ENCODE measurements at regions not wholly inside any gene's neighbourhood (a gene's known extent, or its start where the extent isn't known, plus 50 kb on each side); places are given as distances from the start of the nearest gene placed in this dataset.

GRCh38 chr13:70938462-70938861 is 830.2 kb upstream of the KLHL1 start:
- Mint-ChIP-seq H3K36me3 (ENCODE audit: unreplicated experiment) (no peaks in the 10 kb centered on the region), H3K9me3 (ENCODE audit: unreplicated experiment) (no peaks in the 10 kb centered on the region), H3K27ac (ENCODE audit: unreplicated experiment) (no peak overlapping the region), H3K4me3 (ENCODE audit: unreplicated experiment) (no peak overlapping the region), H3K4me1 (ENCODE audit: low read depth, unreplicated experiment) (peaks cover 6% of the 10 kb centered on the region), H3K27me3 (ENCODE audit: unreplicated experiment) (peaks cover 2% of the 10 kb centered on the region)
- no peak for TF ChIP-seq CTCF (IDR thresholded peaks at IDR 0.05; ENCODE audit: partially characterized antibody, unreplicated experiment)
- DNase-seq = no peak

GRCh38 chr13:70932511-70932910 is 824.3 kb upstream of the KLHL1 start:
- no peaks in the 10 kb centered on the region for H3K4me1 Mint-ChIP-seq (ENCODE audit: low read depth, unreplicated experiment)
- DNase-seq = no peak
- H3K9me3 Mint-ChIP-seq (ENCODE audit: unreplicated experiment) = no peaks in the 10 kb centered on the region

GRCh38 chr13:70923863-70924752 is 815.9 kb upstream of the KLHL1 start:
- Mint-ChIP-seq H3K4me1 (ENCODE audit: low read depth, unreplicated experiment) (no peaks in the 10 kb centered on the region), H3K27ac (ENCODE audit: unreplicated experiment) (no peak overlapping the region), H3K9me3 (ENCODE audit: unreplicated experiment) (no peaks in the 10 kb centered on the region), H3K36me3 (ENCODE audit: unreplicated experiment) (no peaks in the 10 kb centered on the region), H3K27me3 (ENCODE audit: unreplicated experiment) (peaks cover 2% of the 10 kb centered on the region), H3K4me3 (ENCODE audit: unreplicated experiment) (no peak overlapping the region)
- no peak for TF ChIP-seq CTCF (IDR thresholded peaks at IDR 0.05; ENCODE audit: partially characterized antibody, unreplicated experiment)
- DNase-seq = no peak

More at GRCh38 chr13:70932511-70932910, 824.3 kb upstream of the KLHL1 start:
- Mint-ChIP-seq H3K4me3 (ENCODE audit: unreplicated experiment) (no peak overlapping the region), H3K27ac (ENCODE audit: unreplicated experiment) (no peak overlapping the region), H3K27me3 (ENCODE audit: unreplicated experiment) (no peaks in the 10 kb centered on the region), H3K36me3 (ENCODE audit: unreplicated experiment) (no peaks in the 10 kb centered on the region)
- no peak for TF ChIP-seq CTCF (IDR thresholded peaks at IDR 0.05; ENCODE audit: partially characterized antibody, unreplicated experiment)

- H3K4me1 Mint-ChIP-seq (ENCODE audit: low read depth, unreplicated experiment) = no peaks in the 10 kb centered on the region
Measured at GRCh38 chr13:70911286-70911685, 803.0 kb upstream of the KLHL1 start.

More at GRCh38 chr13:70911286-70911685, 803.0 kb upstream of the KLHL1 start:
- Mint-ChIP-seq H3K36me3 (ENCODE audit: unreplicated experiment) (no peaks in the 10 kb centered on the region), H3K27ac (ENCODE audit: unreplicated experiment) (no peak overlapping the region), H3K9me3 (ENCODE audit: unreplicated experiment) (no peaks in the 10 kb centered on the region), H3K27me3 (ENCODE audit: unreplicated experiment) (no peaks in the 10 kb centered on the region), H3K4me3 (ENCODE audit: unreplicated experiment) (no peak overlapping the region)
- DNase-seq = no peak
- TF ChIP-seq CTCF (IDR thresholded peaks at IDR 0.05; ENCODE audit: partially characterized antibody, unreplicated experiment) = no peak
